ENCODE measurements at regions not wholly inside any gene's neighbourhood (a gene's known extent, or its start where the extent isn't known, plus 50 kb on each side); places are given as distances from the start of the nearest gene placed in this dataset.
A peak's percentile ranks its signal among the peaks of the same experiment; 100 is the strongest.

DNA sequence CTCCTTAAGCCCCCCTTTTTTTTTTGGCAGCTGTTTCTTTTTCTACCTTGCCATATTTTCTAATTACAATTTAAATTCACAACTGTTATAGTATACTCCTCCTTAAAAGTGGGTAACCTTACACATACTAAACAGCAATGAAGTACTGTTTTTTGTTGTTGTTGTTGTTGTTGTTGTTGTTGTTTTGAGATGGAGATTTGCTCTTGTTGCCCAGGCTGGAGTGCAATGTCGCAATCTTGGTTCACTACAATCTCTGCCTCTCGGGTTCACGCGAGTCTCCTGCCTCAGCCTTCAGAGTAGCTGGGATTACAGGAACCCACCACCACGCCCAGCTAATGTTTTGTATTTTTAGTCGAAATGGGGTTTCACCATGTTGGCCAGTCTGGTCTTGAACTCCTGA lies 669.1 kb upstream of the CDH6 start:
- CTCF ChIA-PET (ENCODE audit: partially characterized antibody), result no interaction called here
- Histone ChIP-seq H3K27ac (ENCODE audit: low read depth, low read length) (no peak overlapping the region), H3K4me2 (ENCODE audit: insufficient read depth in 1 of 2, low read depth in 2 of 2, low read length in 2 of 2) (no peak overlapping the region), H2BK15ac (ENCODE audit: low read length) (no peak overlapping the region), H2BK5ac (ENCODE audit: low read depth, low read length) (no peak overlapping the region), H4K5ac (ENCODE audit: insufficient read length, low read depth, low read length) (no peak overlapping the region), H2BK20ac (ENCODE audit: low read length) (no peak overlapping the region), H3K14ac (ENCODE audit: insufficient read length) (no peak overlapping the region), H4K20me1 (replicated peaks in 1 of 2; ENCODE audit: control insufficient read depth in 1 of 2, insufficient read depth in 2 of 2, low read length in 2 of 2) (no peaks in the 10 kb centered on the region), H4K8ac (ENCODE audit: extremely low read depth, insufficient read depth, low read length) (no peak overlapping the region), H2AK5ac (ENCODE audit: low read depth, low read length) (no peak overlapping the region), H3K9me3 (ENCODE audit: insufficient read depth in 2 of 2, low read depth in 1 of 2, low read length in 1 of 2) (no peaks in the 10 kb centered on the region), H3K18ac (ENCODE audit: extremely low read depth, low read length) (no peak overlapping the region), H3K27me3 (replicated peaks in 1 of 4; ENCODE audit: control insufficient read depth in 3 of 4, extremely low read depth in 1 of 4, insufficient read depth in 3 of 4, low read length in 3 of 4) (no peaks in the 10 kb centered on the region), H3K23me2 (ENCODE audit: low read depth, low read length) (no peaks in the 10 kb centered on the region), H2BK120ac (replicated peaks; ENCODE audit: low read depth, low read length) (no peak overlapping the region), H3K4me1 (replicated peaks in 1 of 4; ENCODE audit: control insufficient read depth in 3 of 4, insufficient read depth in 4 of 4, low read length in 3 of 4) (no peaks in the 10 kb centered on the region), H3K4me3 (ENCODE audit: extremely low read depth in 1 of 4, insufficient read depth in 2 of 4, low read depth in 3 of 4, low read length in 4 of 4) (no peak overlapping the region), H3K23ac (ENCODE audit: insufficient read length) (no peak overlapping the region), H3K79me1 (ENCODE audit: low read depth, low read length) (no peaks in the 10 kb centered on the region), H2BK12ac (ENCODE audit: low read depth, low read length) (no peak overlapping the region), H4K91ac (replicated peaks; ENCODE audit: insufficient read length, low read length) (no peak overlapping the region), H3K4ac (replicated peaks; ENCODE audit: insufficient read length, low read depth, low read length) (no peak overlapping the region), H3K56ac (replicated peaks; ENCODE audit: insufficient read length, low read depth, low read length) (no peak overlapping the region), H2AFZ (ENCODE audit: low read length) (no peak overlapping the region), H3K36me3 (ENCODE audit: control insufficient read depth in 2 of 4, insufficient read depth in 4 of 4, low read length in 3 of 4) (no peaks in the 10 kb centered on the region), H3K79me2 (ENCODE audit: control insufficient read depth in 1 of 2, insufficient read depth in 2 of 2, low read length in 2 of 2) (no peaks in the 10 kb centered on the region), H3K9ac (replicated peaks in 1 of 4; ENCODE audit: extremely low read depth in 1 of 4, low read depth in 3 of 4, low read length in 3 of 4) (no peak overlapping the region)
- POLR2A ChIA-PET (ENCODE audit: partially characterized antibody), result no interaction called here
- no peak for DNase-seq (ENCODE audit: low read depth in 1 of 2, low spot score in 2 of 2)
- TF ChIP-seq RAD21 (IDR thresholded peaks at IDR 0.05 in 1 of 2, conservative IDR thresholded peaks at IDR 0.05 in 1 of 2; ENCODE audit: low read depth in 2 of 2, low read length in 2 of 2), result no peak
- TF ChIP-seq CEBPB (IDR thresholded peaks at IDR 0.05; ENCODE audit: low read depth, low read length), result peak; percentile 78
- no peak for FAIRE-seq
- 91% methylated on average over 6 of the region's 6 CpGs; no CpG with 5 or more reads in 1 of the 2 experiments for WGBS, 2 experiments (ENCODE audit: extremely low coverage in 1 of 2, insufficient coverage in 1 of 2, insufficient read length in 1 of 2, insufficient replicate concordance in 2 of 2, low coverage in 1 of 2, low lambda C conversion rate in 2 of 2, missing lambda C conversion rate in 1 of 2)

All from H1 (cell line).